ENCODE measurements at regions not wholly inside any gene's neighbourhood (a gene's known extent, or its start where the extent isn't known, plus 50 kb on each side); places are given as distances from the start of the nearest gene placed in this dataset.

GRCh38 chr6:90868656-90869055, 281.8 kb upstream of the MAP3K7 start:
- H3K36me3 Mint-ChIP-seq: no peaks in the 10 kb centered on the region
- Histone ChIP-seq H3K79me2 (ENCODE audit: insufficient read depth, low read length) (no peaks in the 10 kb centered on the region), H4K20me1 (ENCODE audit: insufficient read depth, low read length) (no peaks in the 10 kb centered on the region), H3K4me2 (replicated peaks; ENCODE audit: extremely low read depth, low read length, poor library complexity, severe bottlenecking) (no peak overlapping the region), H3K9me3 (replicated peaks in 1 of 2; ENCODE audit: control insufficient read depth in 1 of 2, insufficient read depth in 1 of 2, low read length in 2 of 2) (no peaks in the 10 kb centered on the region), H3K36me3 (replicated peaks in 1 of 2; ENCODE audit: control insufficient read depth in 1 of 2, insufficient read depth in 2 of 2, low read length in 2 of 2) (no peaks in the 10 kb centered on the region), H3K27me3 (ENCODE audit: control insufficient read depth in 2 of 2, insufficient read depth in 2 of 2, low read length in 2 of 2) (no peaks in the 10 kb centered on the region), H3K27ac (ENCODE audit: low read depth in 1 of 2, low read length in 2 of 2) (no peak overlapping the region), H3K4me3 (replicated peaks in 1 of 3; ENCODE audit: low read depth in 2 of 3, low read length in 3 of 3) (no peak overlapping the region), H2AFZ (ENCODE audit: insufficient read depth, low read depth, low read length, poor library complexity, severe bottlenecking) (no peak overlapping the region), H3K4me1 (ENCODE audit: control insufficient read depth in 1 of 2, insufficient read depth in 2 of 2, low read length in 2 of 2) (no peaks in the 10 kb centered on the region), H3K9ac (ENCODE audit: insufficient read depth, low read length, poor library complexity, severe bottlenecking) (no peak overlapping the region)
- no peak overlapping the region for H3K27ac Mint-ChIP-seq
- H3K9me3 Mint-ChIP-seq: peaks cover 0 to 5% (median 0%) of the 10 kb centered on the region in 7 donors
- no CpG with 5 or more reads among the region's 2 CpGs for WGBS (ENCODE audit: insufficient coverage)
- no peaks in the 10 kb centered on the region for H3K4me1 Mint-ChIP-seq
- H3K27me3 Mint-ChIP-seq (ENCODE audit: low read depth in 3 of 3): no peaks in the 10 kb centered on the region
- DNase-seq: no peak
- intact Hi-C loops (cut with micrococcal nuclease): no loop called here
- no peak overlapping the region for H3K4me3 Mint-ChIP-seq
- TF ChIP-seq, protein P1, sequence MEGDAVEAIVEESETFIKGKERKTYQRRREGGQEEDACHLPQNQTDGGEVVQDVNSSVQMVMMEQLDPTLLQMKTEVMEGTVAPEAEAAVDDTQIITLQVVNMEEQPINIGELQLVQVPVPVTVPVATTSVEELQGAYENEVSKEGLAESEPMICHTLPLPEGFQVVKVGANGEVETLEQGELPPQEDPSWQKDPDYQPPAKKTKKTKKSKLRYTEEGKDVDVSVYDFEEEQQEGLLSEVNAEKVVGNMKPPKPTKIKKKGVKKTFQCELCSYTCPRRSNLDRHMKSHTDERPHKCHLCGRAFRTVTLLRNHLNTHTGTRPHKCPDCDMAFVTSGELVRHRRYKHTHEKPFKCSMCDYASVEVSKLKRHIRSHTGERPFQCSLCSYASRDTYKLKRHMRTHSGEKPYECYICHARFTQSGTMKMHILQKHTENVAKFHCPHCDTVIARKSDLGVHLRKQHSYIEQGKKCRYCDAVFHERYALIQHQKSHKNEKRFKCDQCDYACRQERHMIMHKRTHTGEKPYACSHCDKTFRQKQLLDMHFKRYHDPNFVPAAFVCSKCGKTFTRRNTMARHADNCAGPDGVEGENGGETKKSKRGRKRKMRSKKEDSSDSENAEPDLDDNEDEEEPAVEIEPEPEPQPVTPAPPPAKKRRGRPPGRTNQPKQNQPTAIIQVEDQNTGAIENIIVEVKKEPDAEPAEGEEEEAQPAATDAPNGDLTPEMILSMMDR (IDR thresholded peaks at IDR 0.05): no peak

- DNase-seq: no peak
- Mint-ChIP-seq H3K9me3 (peaks cover 0 to 5% (median 0%) of the 10 kb centered on the region in 7 donors), H3K4me3 (no peak overlapping the region), H3K27me3 (ENCODE audit: low read depth in 3 of 3) (no peaks in the 10 kb centered on the region), H3K36me3 (no peaks in the 10 kb centered on the region), H3K27ac (no peak overlapping the region), H3K4me1 (no peaks in the 10 kb centered on the region)
- no peaks in the 10 kb centered on the region for H4K20me1 ChIP-seq (ENCODE audit: insufficient read depth, low read length)
- H3K27me3 ChIP-seq (ENCODE audit: control insufficient read depth in 2 of 2, insufficient read depth in 2 of 2, low read length in 2 of 2): no peaks in the 10 kb centered on the region
- H3K4me1 ChIP-seq (ENCODE audit: control insufficient read depth in 1 of 2, insufficient read depth in 2 of 2, low read length in 2 of 2): no peaks in the 10 kb centered on the region
- WGBS (ENCODE audit: insufficient coverage): no CpG with 5 or more reads among the region's 1 CpG
- H3K27ac ChIP-seq (ENCODE audit: low read depth in 1 of 2, low read length in 2 of 2): no peak overlapping the region
- intact Hi-C loops (cut with micrococcal nuclease): no loop called here
- no peak overlapping the region for H3K4me2 ChIP-seq (replicated peaks; ENCODE audit: extremely low read depth, low read length, poor library complexity, severe bottlenecking)
- H3K79me2 ChIP-seq (ENCODE audit: insufficient read depth, low read length): no peaks in the 10 kb centered on the region
- H3K9me3 ChIP-seq (replicated peaks in 1 of 2; ENCODE audit: control insufficient read depth in 1 of 2, insufficient read depth in 1 of 2, low read length in 2 of 2): no peaks in the 10 kb centered on the region
- no peak overlapping the region for H2AFZ ChIP-seq (ENCODE audit: insufficient read depth, low read depth, low read length, poor library complexity, severe bottlenecking)
- H3K9ac ChIP-seq (ENCODE audit: insufficient read depth, low read length, poor library complexity, severe bottlenecking): no peak overlapping the region
- no peaks in the 10 kb centered on the region for H3K36me3 ChIP-seq (replicated peaks in 1 of 2; ENCODE audit: control insufficient read depth in 1 of 2, insufficient read depth in 2 of 2, low read length in 2 of 2)
- TF ChIP-seq, protein P1 (IDR thresholded peaks at IDR 0.05): no peak
- no peak overlapping the region for H3K4me3 ChIP-seq (replicated peaks in 1 of 3; ENCODE audit: low read depth in 2 of 3, low read length in 3 of 3)
Measured at GRCh38 chr6:90868256-90868655, 281.4 kb upstream of the MAP3K7 start.
